H9 (cell line): ENCODE measurements at regions not wholly inside any gene's neighbourhood (a gene's known extent, or its start where the extent isn't known, plus 50 kb on each side); places are given as distances from the start of the nearest gene placed in this dataset.
A peak's percentile ranks its signal among the peaks of the same experiment; 100 is the strongest.

Experiments used
- DNase-seq: peaks from one replicate; pipeline ENCODE4 v3.0.0-alpha.2; 2017
- H2AFZ ChIP-seq: one replicate; pipeline ENCODE4 v1.6.1; 2013; ENCODE audit warnings: mild to moderate bottlenecking, low read length, control low read depth, moderate library complexity
- H2AK5ac ChIP-seq: 2 replicates; pipeline ENCODE4 v1.6.1; 2013; ENCODE audit warnings: low read length, control low read depth, mixed read lengths; ENCODE audit not compliant: insufficient read length
- H2BK120ac ChIP-seq: one replicate; pipeline ENCODE4 v1.6.1; 2013; ENCODE audit warnings: low read depth, mild to moderate bottlenecking, low read length, control low read depth, inconsistent platforms; ENCODE audit not compliant: poor library complexity, severe bottlenecking
- H2BK12ac ChIP-seq: 2 replicates; pipeline ENCODE4 v1.6.1; 2013; ENCODE audit warnings: low read length, control low read depth, mixed read lengths, low read depth; ENCODE audit not compliant: insufficient read length
- H2BK15ac ChIP-seq: 2 replicates; pipeline ENCODE4 v1.6.1; 2013; ENCODE audit warnings: low read depth, low read length, control low read depth
- H2BK20ac ChIP-seq: one replicate; pipeline ENCODE4 v1.6.1; 2013; ENCODE audit warnings: low read depth, mild to moderate bottlenecking, low read length, control low read depth, inconsistent platforms; ENCODE audit not compliant: poor library complexity, severe bottlenecking
- H2BK5ac ChIP-seq: 2 replicates; pipeline ENCODE4 v1.6.1; 2013; ENCODE audit warnings: low read length, control low read depth, mixed read lengths; ENCODE audit not compliant: insufficient read length
- H3K14ac ChIP-seq: 2 replicates; pipeline ENCODE4 v1.6.1; 2013; ENCODE audit warnings: low read length, control low read depth; ENCODE audit not compliant: insufficient read depth
- H3K18ac ChIP-seq: 2 replicates; pipeline ENCODE4 v1.6.1; 2013; ENCODE audit warnings: low read depth, mild to moderate bottlenecking, mixed read lengths, low read length, control low read depth; ENCODE audit not compliant: insufficient read length
- H3K23ac ChIP-seq: 2 replicates; pipeline ENCODE4 v1.6.1; 2013; ENCODE audit warnings: low read length, control low read depth, mixed read lengths, low read depth; ENCODE audit not compliant: insufficient read length
- H3K23me2 ChIP-seq: 2 replicates; pipeline ENCODE4 v1.6.1; 2013; ENCODE audit warnings: low read depth, mild to moderate bottlenecking, mixed read lengths, low read length, control low read depth; ENCODE audit not compliant: insufficient read length, poor library complexity, severe bottlenecking
- H3K27ac ChIP-seq: 2 replicates; pipeline ENCODE4 v1.5.1; 2013; ENCODE audit warnings: low read length, control low read depth, mixed read lengths, low read depth; ENCODE audit not compliant: insufficient read length
- H3K27me3 ChIP-seq: 2 replicates; pipeline ENCODE4 v1.6.1; 2013; ENCODE audit warnings: low read length, control low read depth, inconsistent platforms; ENCODE audit not compliant: insufficient read depth
- H3K4ac ChIP-seq: 2 replicates; pipeline ENCODE4 v1.6.1; 2013; ENCODE audit warnings: low read depth, mild to moderate bottlenecking, control low read depth, inconsistent platforms, low read length, moderate library complexity
- H3K4me1 ChIP-seq: 2 replicates; pipeline ENCODE4 v1.6.1; 2013; ENCODE audit warnings: low read length, control low read depth, inconsistent platforms; ENCODE audit not compliant: insufficient read depth
- H3K4me2 ChIP-seq: 2 replicates; pipeline ENCODE4 v1.6.1; 2013; ENCODE audit warnings: low read length, control low read depth, mixed read lengths; ENCODE audit not compliant: insufficient read length, insufficient read depth
- H3K56ac ChIP-seq: 2 replicates; pipeline ENCODE4 v1.6.1; 2013; ENCODE audit warnings: low read depth, mild to moderate bottlenecking, mixed read lengths, low read length, control low read depth; ENCODE audit not compliant: insufficient read length
- H3K79me1 ChIP-seq: 2 replicates; pipeline ENCODE4 v1.6.1; 2013; ENCODE audit warnings: low read depth, mild to moderate bottlenecking, moderate library complexity, low read length, control low read depth, inconsistent platforms; ENCODE audit not compliant: insufficient read depth, poor library complexity, severe bottlenecking
- H3K79me2 ChIP-seq: 2 replicates; pipeline ENCODE4 v1.6.1; 2013; ENCODE audit warnings: low read length, control low read depth, inconsistent platforms; ENCODE audit not compliant: insufficient read depth
- H3K9ac ChIP-seq: 2 replicates; pipeline ENCODE4 v1.6.1; 2013; ENCODE audit warnings: low read length, control low read depth, mixed read lengths; ENCODE audit not compliant: insufficient read length; ENCODE audit errors: extremely low read depth
- H3K9me3 ChIP-seq: one replicate; pipeline ENCODE4 v1.6.1; 2013; ENCODE audit warnings: low read depth, low read length, inconsistent platforms; ENCODE audit not compliant: control insufficient read depth
- H3T11ph ChIP-seq: one replicate; pipeline ENCODE4 v1.6.1; 2013; ENCODE audit warnings: mild to moderate bottlenecking, low read length, control low read depth, inconsistent platforms
- H4K20me1 ChIP-seq: one replicate; pipeline ENCODE4 v1.6.1; 2013; ENCODE audit not compliant: control insufficient read depth, insufficient read length, insufficient read depth
- H4K5ac ChIP-seq: 2 replicates; pipeline ENCODE4 v1.6.1; 2013; ENCODE audit warnings: low read depth, mild to moderate bottlenecking, mixed read lengths, low read length, control low read depth; ENCODE audit not compliant: insufficient read length
- H4K8ac ChIP-seq: replicated peaks from 2 replicates; pipeline ENCODE4 v1.6.1; 2013; ENCODE audit warnings: low read length, control low read depth, mixed read lengths, low read depth; ENCODE audit not compliant: insufficient read length
- H4K91ac ChIP-seq: 2 replicates; pipeline ENCODE4 v1.6.1; 2013; ENCODE audit warnings: low read depth, mild to moderate bottlenecking, moderate library complexity, mixed read lengths, low read length, control low read depth; ENCODE audit not compliant: insufficient read length
- H3K27ac Mint-ChIP-seq, 3 experiments: 2 replicates in 2 of 3; 3 replicates in 1 of 3; pipeline ENCODE4 v1.8.0; 2020 to 2021; ENCODE audit warnings: mixed read lengths in 3 of 3, mild to moderate bottlenecking in 1 of 3, moderate library complexity in 1 of 3
- H3K27me3 Mint-ChIP-seq: 2 replicates; pipeline ENCODE4 v1.8.0; 2021; ENCODE audit warnings: low read depth, mild to moderate bottlenecking, moderate library complexity, mixed read lengths
- H3K36me3 Mint-ChIP-seq, 3 experiments: 2 replicates in 2 of 3; 3 replicates in 1 of 3; pipeline ENCODE4 v1.8.0; 2020 to 2021; ENCODE audit warnings: low read depth in 3 of 3, mixed read lengths in 3 of 3; ENCODE audit not compliant: insufficient read depth in 1 of 3
- H3K4me1 Mint-ChIP-seq, 2 experiments: 2 replicates each; pipeline ENCODE4 v1.8.0; 2020; ENCODE audit warnings: mixed read lengths in 2 of 2
- H3K4me3 Mint-ChIP-seq, 2 experiments: 2 replicates in 1 of 2; 3 replicates in 1 of 2; pipeline ENCODE4 v1.8.0; 2020 to 2021; ENCODE audit warnings: mild to moderate bottlenecking in 2 of 2, mixed read lengths in 2 of 2, moderate library complexity in 1 of 2
- H3K9me3 Mint-ChIP-seq, 2 experiments: 2 replicates in 1 of 2; 3 replicates in 1 of 2; pipeline ENCODE4 v1.8.0; 2020; ENCODE audit warnings: mild to moderate bottlenecking in 2 of 2, mixed read lengths in 2 of 2, moderate library complexity in 1 of 2
- CTCF ChIP-seq: fragments of 200-600 bp; sonication (generic); conservative IDR thresholded peaks from 3 replicates; pipeline ENCODE4 v1.8.0; 2021; ENCODE audit warnings: antibody characterized with exemption, mild to moderate bottlenecking
- WGBS: extraction: QIAGEN DNeasy Blood & Tissue Kit; methylation state at CpG from one replicate; pipeline ENCODE4 v1.1.7; 2013; ENCODE audit warnings: missing lambda C conversion rate, low lambda C conversion rate, mixed read lengths; ENCODE audit not compliant: insufficient read length; ENCODE audit errors: extremely low coverage; 5-methylcytosine and 5-hydroxymethylcytosine counted together

- TF ChIP-seq CTCF: no peak
- H2AK5ac ChIP-seq: no peak overlapping the region
- H3K56ac ChIP-seq: no peak overlapping the region
Measured at GRCh38 chr1:73577206-73577605, 620.8 kb downstream of the LRRIQ3 start.

More at GRCh38 chr1:73577206-73577605, 620.8 kb downstream of the LRRIQ3 start:
- WGBS: no CpG with 5 or more reads among the region's 1 CpG
- Histone ChIP-seq H3K79me1 (no peaks in the 10 kb centered on the region), H2BK15ac (no peak overlapping the region), H4K91ac (peak overlapping the region; percentile 51), H2BK5ac (no peak overlapping the region), H4K5ac (no peak overlapping the region), H3K79me2 (no peaks in the 10 kb centered on the region), H3K18ac (no peak overlapping the region), H2BK12ac (no peak overlapping the region), H3K9me3 (no peaks in the 10 kb centered on the region), H3K4ac (no peak overlapping the region), H2BK120ac (no peak overlapping the region), H3K4me1 (no peaks in the 10 kb centered on the region), H2BK20ac (no peak overlapping the region), H3K9ac (no peak overlapping the region), H3K23ac (no peak overlapping the region), H3K27ac (no peak overlapping the region), H4K8ac (peak overlapping the region; percentile 77), H3K27me3 (no peaks in the 10 kb centered on the region), H3T11ph (no peak overlapping the region), H4K20me1 (no peaks in the 10 kb centered on the region), H3K14ac (no peak overlapping the region), H3K4me2 (no peak overlapping the region), H3K23me2 (no peaks in the 10 kb centered on the region), H2AFZ (no peak overlapping the region)
- no peak overlapping the region for H3K27ac Mint-ChIP-seq
- H3K4me3 Mint-ChIP-seq: no peak overlapping the region
- H3K27me3 Mint-ChIP-seq: no peaks in the 10 kb centered on the region
- H3K4me1 Mint-ChIP-seq: peaks cover 13 to 15% of the 10 kb centered on the region in 2 experiments
- H3K36me3 Mint-ChIP-seq: peaks cover 2 to 24% (median 4%) of the 10 kb centered on the region in 3 experiments; a peak in 6 of 7 replicates
- peaks cover 15 to 16% of the 10 kb centered on the region in 2 experiments; a peak in 4 of 5 replicates for H3K9me3 Mint-ChIP-seq
- DNase-seq: no peak
